GM21515 (cell line): ENCODE measurements at regions not wholly inside any gene's neighbourhood (a gene's known extent, or its start where the extent isn't known, plus 50 kb on each side); places are given as distances from the start of the nearest gene placed in this dataset.

Experiments used
- ATAC-seq: cut with Tn5 transposase; IDR thresholded peaks from one replicate; pipeline ENCODE4 v1.9.1; 2021; ENCODE audit not compliant: unreplicated experiment

- no peak for ATAC-seq
Measured at GRCh38 chr1:199756066-199756465, 271.4 kb upstream of the NR5A2 start.

GRCh38 chr1:199758626-199759255, 268.8 kb upstream of the NR5A2 start:
- ATAC-seq = no peak

GRCh38 chr1:199759268-199759730, 268.2 kb upstream of the NR5A2 start:
- ATAC-seq = no peak

DNA sequence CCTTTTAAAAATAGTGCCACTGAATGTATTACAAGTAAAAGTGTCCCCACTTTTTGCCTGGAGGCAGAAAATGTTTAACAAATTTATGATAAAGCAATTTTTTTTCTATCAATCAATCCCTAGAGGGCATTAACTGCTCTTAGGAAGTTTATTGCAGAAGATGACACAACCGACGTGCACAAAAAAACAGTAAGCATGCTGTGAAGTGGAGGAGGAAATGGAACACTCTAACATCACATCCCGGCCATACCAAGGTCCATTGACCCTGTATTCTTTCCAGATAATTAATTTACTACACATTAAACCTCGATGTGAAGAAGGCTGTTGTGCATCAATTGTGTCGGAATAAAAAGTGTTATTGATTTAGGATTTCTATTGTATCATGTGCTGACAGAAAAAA, 264.9 kb upstream of the NR5A2 start:
- ATAC-seq = no peak

DNA sequence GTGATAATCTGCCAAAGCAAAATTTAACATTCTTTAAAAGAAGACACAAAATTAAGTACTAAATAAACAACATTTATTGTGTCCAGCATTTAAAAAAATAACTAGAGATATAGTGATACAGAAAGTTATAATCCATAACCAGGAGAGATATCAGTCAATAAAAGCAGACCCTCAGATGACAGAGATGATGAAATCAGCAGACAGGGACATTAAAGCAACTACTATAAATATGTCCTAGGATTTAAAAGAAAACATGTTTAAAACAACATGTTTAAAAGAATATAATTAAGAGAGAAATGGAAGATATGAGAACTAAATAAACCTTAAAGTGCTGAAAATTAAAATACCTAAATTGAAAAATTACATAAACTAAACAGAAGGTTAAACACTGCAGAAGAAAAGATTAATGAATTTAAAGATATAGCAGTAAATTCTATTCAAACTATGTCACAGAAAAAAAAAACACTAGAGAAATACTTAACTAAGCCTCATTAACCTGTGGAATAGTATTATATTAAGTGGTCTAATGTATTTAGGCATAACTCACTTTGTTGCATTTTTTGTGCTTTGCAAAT, 261.2 kb upstream of the NR5A2 start:
- ATAC-seq = no peak

GRCh38 chr1:199767700-199768099, 259.8 kb upstream of the NR5A2 start:
- no peak for ATAC-seq

- no peak for ATAC-seq
Measured at GRCh38 chr1:199774433-199775089, 252.9 kb upstream of the NR5A2 start.

- no peak for ATAC-seq
Measured at GRCh38 chr1:199776768-199777497, 250.6 kb upstream of the NR5A2 start.

DNA sequence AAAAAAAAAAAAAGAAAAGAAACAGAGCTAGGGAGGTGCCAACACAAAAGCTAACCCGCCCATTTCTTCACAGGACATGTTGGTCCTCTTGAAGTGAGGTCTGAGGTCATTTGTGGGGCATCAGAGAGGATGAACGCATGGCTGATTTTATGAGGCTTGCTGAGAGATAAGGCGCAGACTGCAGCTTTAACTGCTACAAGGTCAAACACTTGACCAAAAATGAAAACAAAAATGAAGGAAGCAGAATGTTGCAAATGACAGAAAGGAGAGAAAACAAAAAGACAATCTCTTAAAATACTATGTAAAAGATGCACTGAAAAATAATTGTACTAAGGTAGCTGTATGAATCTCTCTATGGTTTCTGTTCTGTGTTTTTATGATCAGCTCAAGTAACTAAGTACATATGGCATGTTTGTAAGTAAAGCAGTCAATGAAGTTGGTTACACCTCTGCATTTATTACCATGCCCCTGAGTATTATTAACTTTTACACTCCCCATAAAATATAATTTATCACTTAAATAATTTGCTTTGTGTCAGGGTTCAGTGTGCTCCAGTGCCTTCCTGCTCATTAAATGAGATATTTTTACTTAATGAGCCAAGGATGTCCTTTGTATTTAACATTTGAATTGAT, 249.1 kb upstream of the NR5A2 start:
- no peak for ATAC-seq

DNA sequence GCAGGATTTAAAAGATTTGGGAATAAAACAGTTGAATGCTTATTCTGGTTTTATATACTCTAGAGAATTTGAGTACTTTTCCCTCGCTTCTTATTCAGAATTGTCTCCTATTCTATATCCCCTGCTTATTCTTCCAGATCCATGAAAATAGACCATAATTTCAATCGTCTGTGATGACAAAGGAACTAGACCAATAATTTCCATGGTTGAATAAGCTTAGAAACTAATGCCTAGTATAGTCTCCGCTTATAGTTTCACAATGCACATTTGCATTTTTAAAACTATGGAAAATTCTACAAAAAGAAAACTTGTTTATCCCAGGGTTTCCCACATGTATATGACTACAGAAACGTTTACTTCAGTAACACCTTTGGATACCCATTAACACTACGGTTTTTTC, 247.4 kb upstream of the NR5A2 start:
- ATAC-seq = no peak

DNA sequence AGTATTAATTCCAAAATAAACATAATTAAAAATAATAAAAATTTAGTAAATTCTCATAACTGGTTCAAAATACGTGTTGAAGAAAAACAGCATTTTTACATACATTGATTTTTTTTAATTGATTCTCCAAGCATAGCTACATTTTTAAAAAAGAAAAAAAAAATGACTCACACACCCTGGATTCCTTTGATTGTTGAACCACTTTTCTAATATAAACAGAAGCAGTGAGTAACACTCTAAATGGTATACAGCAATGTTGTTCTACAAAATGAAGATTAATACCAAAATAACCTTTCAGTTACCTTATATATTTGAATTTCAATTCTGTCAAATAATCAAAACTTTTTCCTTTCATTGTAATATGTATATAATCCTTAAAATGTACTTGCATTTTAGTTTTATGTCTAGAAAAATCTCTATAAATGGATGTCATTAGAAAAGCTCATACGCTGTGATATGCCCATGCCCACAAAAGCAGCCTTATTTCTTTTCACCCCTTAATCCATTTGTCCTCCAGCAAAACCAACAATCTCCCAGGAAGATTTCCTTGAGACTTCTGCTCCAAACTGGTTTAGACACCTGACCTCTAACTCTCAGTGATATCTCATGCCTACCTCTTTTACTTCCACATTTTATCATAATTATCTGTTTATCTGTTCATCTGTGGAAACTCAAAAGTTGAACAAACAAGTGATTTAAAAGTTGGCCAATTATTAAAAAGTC, 246.4 kb upstream of the NR5A2 start:
- no peak for ATAC-seq

DNA sequence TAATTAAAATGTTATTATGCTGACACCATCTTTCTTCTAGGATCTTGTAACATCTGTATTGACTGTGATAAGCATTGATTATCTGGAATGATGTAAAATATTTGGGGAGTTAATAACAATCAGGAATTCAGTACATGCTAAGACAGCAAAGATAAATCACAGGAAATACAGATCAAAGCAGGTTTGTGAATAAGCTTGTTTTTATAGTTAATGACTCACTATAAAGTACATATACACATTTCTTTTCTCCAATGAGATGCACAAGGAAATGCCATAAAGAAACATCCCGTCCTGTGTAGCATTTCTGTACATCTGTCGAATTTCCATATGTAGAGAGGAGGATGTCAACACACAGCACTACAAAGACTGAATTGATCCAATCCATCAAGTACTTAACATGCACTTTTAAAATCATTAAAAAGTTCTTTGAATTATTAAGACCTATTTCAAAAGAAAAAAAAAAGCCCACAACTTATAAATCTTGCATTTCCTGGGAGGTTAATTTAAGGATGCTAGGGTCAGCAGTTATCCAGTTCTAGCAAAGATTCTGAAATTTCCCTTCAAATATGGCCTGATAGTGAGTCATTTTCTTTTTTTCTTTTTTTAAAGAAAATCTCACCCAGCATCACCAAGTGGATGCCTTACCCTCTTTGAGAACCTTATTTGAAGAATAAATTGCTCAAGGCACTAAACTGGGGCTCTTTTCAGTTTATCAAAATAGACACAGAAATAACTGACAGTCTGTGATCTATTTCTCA, 243.2 kb upstream of the NR5A2 start:
- no peak for ATAC-seq

- no peak for ATAC-seq
Measured at GRCh38 chr1:199786695-199787094, 240.8 kb upstream of the NR5A2 start.

DNA sequence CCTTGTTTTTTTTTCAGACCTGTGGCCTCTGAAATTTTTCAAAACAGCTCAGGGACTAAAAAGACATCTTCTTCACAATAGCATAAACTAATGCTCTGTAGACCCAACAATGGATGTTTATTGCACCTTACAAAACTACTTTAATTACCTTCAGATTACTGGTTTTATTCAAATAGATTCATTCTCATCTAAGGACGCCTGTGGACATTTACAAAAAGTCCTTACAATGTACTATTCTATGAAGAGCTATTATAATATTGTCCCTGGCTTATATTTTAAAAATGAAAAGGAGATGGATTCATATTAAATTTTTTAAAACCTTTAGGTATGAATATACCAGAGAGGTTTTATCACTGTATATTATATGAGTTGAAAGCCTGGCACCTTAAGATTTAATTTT, 238.4 kb upstream of the NR5A2 start:
- no peak for ATAC-seq

DNA sequence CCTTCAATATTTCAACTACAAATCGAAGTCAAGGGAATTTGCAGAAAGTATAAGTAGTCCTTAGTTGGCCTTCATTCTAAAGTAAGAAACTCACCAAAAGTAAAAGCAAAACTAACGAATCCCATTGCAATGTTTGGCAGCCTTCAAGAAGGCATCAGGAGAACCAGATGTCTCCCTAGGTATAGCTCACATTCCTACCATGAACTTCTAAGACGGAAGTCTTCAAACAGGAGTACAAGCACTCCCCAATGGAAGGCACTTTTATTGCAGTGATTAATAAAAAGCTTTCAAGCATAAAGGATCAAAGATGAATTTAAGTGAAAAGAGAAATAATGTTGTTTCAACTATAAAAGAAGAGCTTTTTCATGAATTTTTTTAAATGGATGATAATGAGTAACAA, 236.0 kb upstream of the NR5A2 start:
- no peak for ATAC-seq

GRCh38 chr1:199792874-199793273, 234.6 kb upstream of the NR5A2 start:
- ATAC-seq = no peak

GRCh38 chr1:199794105-199794863, 233.2 kb upstream of the NR5A2 start:
- no peak for ATAC-seq

DNA sequence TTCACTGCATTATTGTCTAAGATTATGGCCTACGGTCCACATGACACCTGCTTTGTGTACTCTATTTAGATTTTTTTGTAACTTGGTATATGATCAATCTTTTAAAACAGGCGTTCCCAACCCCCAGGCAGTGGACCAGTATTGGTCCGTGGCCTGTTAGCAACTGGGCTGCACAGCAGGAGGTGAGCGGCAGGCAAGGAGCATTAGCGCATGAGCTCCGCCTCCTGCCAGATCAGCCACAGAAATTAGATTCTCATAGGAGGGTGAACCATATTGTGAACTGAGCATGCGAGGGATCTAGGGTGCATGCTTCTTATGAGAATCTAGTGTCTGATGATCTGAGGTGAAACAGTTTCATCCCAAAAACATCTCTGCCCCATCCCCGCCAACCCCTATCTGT, 228.4 kb upstream of the NR5A2 start:
- ATAC-seq = no peak

- no peak for ATAC-seq
Measured at GRCh38 chr1:199804526-199804925, 223.0 kb upstream of the NR5A2 start.
